NCI-H748 treated with DMSO at 0.1 percent for 48 hours (cell line): ENCODE measurements at regions not wholly inside any gene's neighbourhood (a gene's known extent, or its start where the extent isn't known, plus 50 kb on each side); places are given as distances from the start of the nearest gene placed in this dataset.
A peak's percentile ranks its signal among the peaks of the same experiment; 100 is the strongest.

Experiments
- DNase-seq: peaks from one replicate; lab custom pipeline; 2025; lab: John Stamatoyannopoulos, UW

DNA sequence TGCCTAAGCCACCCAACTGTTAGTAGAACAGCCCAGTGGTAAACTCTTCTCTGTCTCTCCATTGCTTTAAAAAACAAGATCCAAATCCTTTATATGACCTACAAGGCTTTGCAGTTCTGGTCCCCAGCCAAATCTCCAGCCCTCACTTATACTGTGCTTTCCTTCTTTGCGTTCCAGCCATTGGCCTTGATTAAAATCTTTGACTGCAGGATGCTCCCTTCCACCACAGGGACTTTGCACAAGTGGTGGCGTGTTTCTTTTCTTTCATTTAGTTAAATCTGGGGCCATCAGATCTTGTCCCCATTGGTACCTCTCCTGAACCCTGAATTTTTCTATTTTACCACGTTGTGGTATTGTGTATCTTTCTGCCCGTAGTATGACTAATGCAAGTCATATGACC, 183.7 kb downstream of the VRK1 start:
- DNase-seq: no peak

DNA sequence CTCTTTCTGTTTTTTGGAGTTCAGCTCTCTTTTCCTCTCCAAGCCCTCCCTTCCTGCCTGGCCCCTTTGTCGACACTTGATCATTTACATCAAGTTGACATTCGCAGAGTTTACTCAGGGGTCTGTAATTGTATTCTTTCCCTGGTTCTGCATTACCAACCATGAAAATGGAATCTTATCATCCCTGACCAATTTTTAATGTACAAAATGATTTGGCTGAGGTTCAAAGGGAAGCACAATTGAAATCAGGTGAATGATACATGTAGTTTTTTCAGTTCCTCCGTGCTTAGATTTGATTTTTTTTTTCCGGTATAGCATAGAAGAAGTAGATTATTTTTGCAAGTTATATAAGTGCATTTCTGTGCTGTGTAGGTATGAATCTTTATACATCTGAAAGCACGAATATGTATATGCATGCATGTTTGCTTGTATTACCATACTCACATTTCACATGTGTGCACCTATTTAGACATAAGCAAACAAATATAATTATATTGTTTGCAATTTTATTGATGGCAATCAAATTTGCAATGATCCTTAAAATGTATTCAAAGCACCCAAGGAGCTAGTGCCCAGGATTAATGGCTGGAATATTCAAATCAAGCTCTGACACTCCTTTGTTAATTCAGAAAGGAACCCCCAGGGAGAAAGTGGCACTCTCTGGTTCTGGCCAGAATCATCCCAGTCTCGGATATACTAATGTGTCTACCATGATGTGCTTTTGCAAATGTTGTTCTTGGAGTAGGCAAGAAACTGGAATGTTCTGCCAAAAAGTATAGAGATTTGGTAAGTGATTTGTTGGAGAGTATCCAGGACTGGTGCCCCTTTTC, 189.3 kb downstream of the VRK1 start:
- no peak for DNase-seq

DNA sequence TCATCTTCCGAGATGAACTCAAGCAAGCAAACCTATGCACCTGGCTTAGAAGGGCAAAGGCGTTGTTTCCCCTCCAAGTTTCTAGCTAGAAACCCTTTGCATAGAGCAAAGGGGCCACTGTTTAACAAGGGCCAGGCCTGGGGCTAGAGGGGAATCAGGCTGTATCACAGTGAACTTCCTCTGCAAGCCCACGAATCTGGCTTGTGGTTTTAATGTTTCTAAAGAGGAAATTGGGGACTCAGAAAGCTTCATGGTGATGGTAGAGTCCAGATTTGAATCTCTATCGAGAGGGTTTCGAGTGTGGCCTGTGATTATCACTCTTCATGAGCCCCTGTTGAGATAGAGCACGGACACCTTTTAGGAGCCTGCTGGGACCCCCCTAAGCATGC, 189.9 kb downstream of the VRK1 start:
- DNase-seq: no peak

DNA sequence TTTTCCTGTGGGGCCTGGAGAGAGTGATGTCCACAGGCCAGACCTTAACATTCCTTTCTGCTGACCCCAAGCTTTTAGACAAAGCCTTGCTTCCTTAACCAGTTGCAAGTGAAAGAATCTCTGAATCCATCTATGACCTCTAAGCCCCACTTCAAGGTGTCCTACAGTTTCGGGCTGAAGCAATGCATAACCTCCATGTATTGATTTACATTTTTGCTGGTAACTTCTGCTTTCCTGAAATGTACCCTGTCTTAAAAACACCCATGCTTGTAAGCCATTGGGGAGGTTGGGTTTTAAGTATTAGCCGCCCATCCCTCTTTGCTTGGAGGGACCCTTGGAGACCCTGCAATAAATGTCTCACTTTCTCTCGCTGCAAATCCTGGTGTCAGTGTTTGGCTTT, 190.6 kb downstream of the VRK1 start:
- DNase-seq: no peak

DNA sequence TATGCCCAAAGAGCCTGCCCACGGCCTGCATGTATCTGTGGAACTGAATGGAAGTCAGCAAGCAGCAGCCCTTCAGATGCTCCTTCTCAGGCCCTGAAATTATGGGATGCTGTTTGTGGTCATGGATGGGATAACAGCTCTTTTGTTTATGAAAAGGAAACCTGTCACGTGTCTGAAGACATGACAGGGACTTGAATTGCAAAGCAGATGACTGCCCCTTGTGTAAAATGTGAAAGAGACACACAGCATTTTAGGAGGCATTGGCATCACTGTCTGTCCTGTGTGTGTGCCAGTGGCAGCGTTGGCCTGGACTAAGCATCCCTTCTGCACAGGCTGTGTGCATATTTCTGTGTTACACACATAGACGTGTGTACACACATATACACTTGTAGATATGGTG, 192.1 kb downstream of the VRK1 start:
- DNase-seq: no peak

DNA sequence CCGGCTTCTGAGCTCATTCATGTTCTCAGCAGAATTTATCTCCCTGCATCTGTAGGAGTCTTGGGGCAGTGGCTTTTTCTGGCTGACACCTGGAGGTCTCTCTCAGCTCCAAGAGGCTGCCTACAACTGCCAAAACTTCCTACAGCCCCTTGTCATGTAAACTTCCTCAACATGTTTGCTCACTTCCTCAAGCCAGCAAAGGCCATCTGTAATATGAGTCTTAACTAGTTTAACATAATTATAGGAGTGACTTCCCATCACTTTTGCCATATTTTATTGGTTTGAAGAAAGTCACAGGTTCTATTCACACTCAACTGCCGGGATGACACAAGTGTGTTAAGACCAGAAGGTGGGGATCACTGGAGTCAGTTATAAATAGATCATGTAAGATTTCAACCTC, 194.0 kb downstream of the VRK1 start:
- no peak for DNase-seq

DNA sequence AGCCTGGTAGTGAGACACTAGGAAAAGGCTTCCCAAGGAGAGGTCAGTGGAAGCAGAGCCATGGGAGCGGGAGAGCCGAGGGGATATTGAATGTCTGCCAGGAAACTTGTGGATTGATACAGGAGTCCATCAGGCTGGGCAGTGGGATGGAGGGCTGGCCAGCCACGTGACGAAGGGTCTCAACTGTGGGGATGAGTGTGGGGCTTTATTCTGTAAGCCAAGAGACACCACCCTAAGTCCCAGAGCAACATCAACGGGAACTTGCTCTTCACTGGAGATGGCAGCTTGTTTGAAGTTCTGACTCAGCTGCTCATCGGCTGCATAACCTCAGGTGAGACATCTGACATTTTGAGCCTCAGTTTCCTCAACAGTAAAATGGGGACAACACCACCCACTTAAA, 197.8 kb downstream of the VRK1 start:
- no peak for DNase-seq

DNA sequence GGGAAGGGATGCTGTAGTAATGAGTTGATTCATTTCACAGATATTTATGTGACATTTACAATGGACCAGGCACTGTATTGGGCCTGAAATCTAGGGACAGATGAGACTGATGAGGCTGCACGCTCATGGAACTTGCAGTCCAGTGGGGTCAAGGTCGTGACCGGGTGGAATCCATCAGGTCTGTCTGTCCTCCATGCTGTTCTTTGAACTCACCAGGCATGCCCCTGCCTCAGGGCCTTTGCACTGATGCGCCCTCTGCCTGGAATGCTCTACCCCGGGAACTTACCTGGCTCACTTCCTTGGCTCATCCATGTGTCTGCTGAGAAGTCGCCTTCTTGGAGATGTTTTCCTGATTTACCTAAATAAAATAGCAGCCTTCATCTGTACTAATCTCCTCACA, 200.1 kb downstream of the VRK1 start:
- no peak for DNase-seq

DNA sequence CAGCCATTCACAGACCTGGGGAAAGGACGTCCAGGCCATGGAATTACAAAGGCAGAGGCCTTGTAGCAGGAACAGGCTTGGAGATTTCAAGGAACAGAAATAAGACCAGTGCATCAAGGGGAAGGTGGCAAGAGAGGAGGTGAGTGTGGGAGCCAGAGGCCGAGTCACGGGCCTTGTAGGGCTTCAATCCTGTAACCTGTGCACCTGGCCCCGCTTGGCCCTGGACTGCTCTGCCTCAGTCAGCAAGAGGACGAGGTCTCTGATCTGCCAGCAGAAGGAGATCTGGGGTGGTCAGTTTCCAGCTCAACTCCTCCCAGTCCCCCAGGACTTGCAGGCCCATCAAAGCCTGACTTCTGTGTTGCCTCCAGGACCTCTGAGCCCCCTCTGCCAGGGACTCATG, 200.8 kb downstream of the VRK1 start:
- no peak for DNase-seq

DNA sequence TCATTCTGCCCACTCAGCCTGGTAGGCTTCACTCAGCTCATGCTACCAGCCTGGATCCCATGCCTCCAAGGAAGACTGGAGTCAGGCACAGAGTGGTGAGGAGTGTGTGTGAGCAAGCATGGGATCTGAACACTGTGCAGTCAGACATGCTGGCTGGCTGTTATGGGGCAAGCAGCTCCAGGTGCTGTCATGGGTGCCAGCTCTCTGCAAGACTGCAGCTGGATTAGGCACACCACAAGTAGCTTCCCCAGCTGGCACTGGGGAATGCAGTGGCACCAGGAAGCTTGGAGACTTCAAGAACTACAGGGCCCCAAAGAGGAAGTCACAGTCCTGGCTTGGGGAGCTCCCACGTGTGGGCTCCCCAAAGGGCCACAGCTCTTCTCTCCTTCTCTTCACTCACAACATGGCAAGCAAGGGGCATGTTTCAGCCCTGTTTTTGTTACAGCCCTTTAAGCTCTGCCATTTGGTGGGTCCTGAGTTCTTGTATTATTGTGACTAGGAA, 202.5 kb downstream of the VRK1 start:
- DNase-seq: no peak

DNA sequence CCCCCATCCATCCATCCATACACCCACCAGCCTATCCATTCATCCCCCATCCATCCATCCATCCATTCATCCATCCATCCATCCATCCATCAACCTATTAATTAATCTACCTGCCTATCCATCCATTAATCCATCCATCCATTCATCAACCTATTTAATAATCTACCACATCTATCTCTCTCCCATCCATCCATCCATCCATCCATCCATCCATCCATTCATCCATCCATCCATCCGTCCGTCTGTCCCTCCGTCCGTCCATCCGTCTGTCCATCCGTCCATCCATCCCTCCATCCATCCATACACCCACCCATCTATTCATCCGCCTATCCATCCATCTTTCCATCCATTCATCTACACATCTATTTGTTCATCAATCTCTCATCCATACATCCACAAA, 205.3 kb downstream of the VRK1 start:
- no peak for DNase-seq

DNA sequence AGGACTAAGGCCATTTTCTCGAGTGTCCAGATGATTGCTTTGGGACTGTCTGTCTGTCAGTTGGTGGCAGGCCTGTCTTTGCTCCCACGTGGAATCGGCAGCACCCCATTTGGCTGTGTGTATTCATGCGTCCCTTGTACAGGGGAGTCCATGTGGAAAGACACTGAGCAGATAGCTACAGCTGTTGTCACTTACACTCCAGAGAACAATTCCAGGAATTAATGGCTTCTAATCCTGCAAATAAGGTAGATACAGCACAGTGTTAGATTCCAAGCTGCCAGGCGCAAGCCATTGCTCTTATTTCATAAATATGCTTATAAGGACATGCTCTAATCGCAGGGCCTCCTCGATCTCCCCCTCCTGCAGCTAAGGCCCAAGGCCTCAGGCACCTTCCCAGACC, 208.8 kb downstream of the VRK1 start:
- no peak for DNase-seq

DNA sequence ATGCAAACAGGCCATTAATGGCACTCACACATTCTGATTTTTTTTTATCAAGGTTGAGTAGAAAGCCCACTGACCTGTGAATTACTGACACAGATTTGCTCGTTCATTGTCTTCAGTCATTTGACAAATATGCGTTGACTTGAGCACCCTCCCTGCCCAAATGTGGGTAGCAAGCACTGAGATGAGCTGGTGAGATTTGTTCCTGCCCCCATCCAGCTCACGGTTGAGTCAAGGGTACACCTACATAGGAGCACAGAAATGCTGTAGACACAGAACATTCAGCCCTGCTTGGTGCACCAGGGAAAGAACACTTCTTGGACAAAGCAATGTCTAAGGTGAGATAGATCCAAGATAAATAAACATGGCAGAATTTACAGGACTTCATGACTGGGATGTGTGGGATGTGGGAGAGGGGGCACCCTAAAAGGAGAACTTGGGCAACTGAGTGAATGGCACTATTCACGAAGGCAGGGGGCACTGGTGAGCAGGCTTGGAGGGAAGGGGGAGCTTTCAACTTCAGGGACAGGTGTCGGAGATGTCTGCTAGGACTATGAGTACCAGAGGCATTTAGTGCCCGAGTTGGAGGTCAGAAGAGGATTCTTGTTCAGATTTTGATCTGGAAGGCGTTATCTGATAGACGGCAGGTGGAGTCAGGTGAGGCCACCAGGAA, 213.4 kb downstream of the VRK1 start:
- DNase-seq: no peak

DNA sequence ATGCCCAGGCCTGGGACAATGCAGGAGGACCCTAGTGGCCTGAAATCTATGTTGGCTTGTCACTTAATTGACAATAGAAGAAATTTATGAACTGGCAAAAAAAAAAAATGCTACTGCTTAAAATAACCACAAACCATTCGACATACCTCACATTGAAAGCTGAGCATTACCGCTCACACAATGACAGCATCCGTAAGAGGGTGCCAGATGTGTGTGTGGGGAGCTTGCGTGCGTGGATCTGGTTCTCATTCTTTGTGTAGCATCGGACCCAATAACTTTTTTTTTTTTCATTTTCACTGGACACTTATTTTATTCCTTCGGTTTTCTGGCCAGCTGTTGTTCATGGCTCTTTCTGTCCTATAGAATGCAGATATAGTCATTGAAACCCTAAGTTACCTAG, 216.7 kb downstream of the VRK1 start:
- no peak for DNase-seq

DNA sequence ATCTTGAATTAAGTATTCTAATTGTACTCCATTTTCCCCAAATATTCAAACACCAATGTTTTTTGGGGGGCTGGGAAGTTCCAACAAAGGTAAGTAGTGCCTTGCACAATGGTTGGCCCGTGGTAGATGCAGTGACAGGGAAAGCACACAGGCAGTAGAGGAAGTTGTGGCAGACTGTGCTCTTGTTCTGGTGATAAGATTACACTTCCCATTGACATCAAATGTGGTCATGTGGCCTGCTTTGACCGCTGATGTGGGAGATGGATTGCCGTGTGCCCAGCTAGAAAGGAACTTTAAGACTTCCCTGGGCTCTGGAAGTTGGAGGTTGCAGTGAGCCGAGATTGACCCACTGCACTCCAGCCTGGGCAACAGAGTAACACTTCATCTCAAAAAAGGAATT, 223.8 kb downstream of the VRK1 start:
- DNase-seq: no peak

DNA sequence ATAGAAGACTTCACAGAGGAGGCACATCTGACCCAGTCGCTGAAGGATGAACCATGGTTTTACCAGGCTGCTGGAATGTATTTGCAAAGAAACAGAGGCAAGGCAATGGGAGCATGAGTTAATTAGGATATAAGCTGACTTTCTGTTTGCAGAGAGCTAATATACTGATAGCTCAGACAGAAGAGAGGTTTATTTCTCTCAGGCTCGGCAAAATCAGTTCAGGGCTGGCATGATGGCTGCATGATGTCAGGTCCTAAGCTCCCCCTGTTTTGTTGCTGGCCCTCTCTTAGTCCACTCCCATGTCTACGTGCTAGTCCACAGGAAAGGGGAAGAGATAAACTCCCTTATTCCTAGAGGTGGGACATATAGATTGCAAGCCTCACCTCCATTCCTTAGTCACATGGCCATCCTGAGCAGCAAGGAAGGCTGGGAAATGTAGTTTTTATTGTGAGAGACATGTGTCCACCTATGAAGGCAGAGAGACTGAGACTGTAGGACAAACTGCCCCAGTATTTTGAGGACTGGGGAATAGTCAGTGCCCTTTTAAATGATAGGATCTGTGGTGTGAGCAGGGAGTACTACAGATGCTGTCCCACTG, 224.5 kb downstream of the VRK1 start:
- peak; percentile 20 for DNase-seq

DNA sequence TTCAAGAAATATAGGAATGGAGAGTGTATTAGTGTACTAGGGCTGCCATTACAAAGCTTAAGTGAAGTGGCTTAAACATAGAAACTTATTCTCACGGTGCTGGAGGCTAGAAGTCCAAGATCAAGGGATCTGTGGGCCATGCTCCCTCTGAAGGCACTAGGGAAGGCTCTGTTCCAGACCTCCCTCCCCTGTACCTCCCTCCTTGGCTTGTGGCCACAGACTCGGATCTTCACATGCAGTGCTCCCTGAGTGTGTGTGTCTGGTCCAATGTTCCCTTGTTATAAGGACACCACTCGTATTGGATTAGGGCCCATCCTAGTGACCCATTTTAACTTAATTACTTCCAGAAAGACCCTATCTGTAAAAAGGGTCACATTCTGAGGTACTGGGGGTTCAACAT, 225.6 kb downstream of the VRK1 start:
- no peak for DNase-seq

DNA sequence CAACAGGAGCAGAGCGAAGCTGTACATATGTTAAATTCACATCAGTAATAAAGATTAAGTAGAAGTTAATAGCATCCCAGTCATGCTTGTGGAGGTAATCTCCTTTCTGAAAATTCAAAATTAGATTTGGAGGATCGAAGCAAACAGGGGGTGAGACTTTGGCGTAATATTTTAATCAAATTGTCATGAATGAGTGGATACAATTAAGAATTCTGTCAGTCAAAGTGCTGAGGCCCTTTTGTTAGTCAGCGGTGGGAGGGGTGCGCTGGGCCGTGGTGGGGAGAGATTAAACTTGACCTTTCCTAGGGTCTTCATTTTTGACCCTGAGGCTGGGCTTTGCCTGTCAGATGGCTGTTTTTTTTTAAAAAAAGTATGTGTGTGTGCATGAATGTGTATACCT, 226.7 kb downstream of the VRK1 start:
- DNase-seq: no peak

DNA sequence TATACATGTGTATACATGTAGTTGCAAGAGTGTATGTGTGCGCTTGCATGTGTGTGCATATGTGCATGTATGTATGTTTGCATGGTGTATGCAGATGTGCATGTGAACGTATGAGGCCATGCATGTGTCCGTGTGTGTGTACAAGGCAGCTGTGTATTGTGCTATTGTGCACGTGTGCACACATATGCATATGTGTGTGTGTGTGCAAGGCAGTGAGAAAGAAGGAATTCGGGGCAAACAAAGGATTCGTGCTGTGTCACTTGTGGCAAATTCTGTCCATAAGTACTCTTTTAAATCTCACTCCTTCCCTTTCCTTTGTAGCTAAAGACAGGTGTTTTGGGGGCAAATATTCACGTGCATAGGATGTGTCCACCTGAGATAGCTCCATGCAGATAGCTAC, 227.1 kb downstream of the VRK1 start:
- DNase-seq: no peak

DNA sequence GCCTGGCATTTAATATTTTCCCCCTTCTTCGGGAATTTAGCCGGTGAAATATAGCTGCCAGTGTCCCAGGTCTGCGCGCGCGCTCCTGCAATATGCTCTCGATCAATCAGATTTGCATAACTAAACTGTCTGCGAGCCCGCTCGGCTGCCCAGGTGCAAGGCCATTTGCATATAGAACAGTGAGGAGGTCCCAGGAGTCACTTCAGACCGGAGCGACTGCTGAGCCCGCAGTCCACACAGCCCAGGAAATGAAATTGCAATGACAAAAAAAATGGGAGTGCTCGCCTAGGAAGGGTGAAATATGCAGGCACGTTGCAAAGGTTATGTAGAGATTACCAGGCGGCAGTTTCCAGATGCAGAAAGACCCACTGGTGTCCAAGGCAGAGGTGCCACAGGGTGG, 228.5 kb downstream of the VRK1 start:
- DNase-seq: no peak

DNA sequence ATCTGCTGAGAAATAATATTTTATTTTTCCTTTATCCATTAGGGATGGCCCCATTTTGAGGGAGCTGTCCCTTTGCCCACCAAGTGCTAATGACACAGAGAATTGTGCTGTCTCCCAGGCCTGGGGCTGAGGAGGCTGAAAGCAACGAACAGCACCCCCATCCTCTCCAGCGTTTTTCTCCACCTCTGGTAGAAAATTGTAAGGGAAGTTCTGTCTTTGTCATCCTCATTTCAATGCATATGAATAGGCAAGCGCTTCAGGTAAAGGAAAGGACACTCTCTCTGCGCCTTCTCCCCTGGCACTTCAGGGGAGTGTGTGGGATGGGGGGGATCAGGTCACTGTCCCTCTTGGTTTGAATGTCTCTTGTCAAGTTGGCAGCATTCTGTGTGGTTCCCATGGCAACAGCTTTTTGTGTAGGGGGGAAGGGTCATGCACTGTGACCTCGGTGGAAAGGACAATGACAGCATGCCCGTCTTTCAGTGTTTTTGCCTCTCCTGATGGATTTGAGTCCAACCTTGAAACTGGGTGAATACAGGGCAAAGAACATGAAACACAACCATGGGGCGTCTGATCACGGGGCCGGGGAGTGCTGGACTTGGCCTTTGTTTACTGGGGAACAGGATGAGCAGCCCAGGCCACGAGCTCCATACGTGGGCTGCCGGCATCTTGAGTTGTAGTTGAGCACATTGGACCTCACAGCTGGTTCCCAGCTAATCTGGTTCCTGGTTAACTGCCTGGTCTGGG, 230.2 kb downstream of the VRK1 start:
- no peak for DNase-seq

DNA sequence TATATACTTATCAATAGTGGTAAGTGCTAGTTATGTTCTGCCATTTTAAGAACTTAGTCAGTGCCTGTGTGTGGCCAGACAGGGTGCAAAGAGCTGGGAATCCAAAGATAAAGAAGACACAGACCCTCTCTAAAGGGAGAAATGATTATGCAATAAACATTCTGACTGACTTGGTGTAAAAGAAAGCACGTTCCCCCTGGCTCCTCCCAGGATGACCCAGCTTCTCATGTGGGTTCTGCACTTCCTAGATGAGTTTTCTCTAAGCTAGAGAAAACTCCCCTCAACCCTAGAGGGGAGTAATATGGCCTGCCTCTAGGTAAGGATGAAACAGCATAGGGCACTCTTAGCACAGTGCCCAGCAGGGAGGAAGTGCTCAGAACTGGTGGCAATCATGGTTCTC, 231.2 kb downstream of the VRK1 start:
- no peak for DNase-seq

DNA sequence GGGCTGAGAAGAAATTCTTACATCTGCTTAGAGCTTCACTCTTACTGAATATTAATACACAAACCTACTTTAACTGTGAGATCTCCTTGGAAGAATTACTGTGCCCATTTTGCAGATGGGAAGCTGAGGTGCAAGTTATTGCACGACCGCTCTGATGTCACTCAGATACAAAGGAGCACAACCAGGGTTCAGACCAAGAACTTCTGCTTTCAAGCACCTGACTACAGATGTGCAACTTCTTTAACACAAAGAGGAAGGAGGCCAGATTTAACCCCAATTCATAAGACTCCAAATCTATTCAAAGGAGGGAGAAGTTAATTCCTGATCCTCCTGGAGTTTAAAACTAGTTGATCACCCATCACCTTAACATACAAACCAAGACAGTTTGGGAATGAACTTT, 232.6 kb downstream of the VRK1 start:
- DNase-seq: no peak
